Astrocyte of the cerebellum (primary cell): ENCODE measurements at regions not wholly inside any gene's neighbourhood (a gene's known extent, or its start where the extent isn't known, plus 50 kb on each side); places are given as distances from the start of the nearest gene placed in this dataset.

Source experiments
- DNase-seq: peaks from one replicate; pipeline ENCODE4 v3.0.0-alpha.2; 2011; ENCODE audit warnings: low read depth
- H3K4me3 ChIP-seq: 2 replicates; pipeline ENCODE4 v1.5.1; 2011; ENCODE audit warnings: mild to moderate bottlenecking, low read depth, low read length, moderate library complexity
- in situ Hi-C: cut with HindIII; loops from 2 replicates; pipeline ENCODE4 v1.10.0; 2017; ENCODE audit warnings: low sequenced_read_pairs
- TF ChIP-seq, protein P1 (sequence below): IDR thresholded peaks from 2 replicates; pipeline ENCODE4 v1.5.1; 2012; ENCODE audit warnings: low read length, low read depth, moderate library complexity, mild to moderate bottlenecking; ENCODE audit errors: missing control alignments

DNA sequence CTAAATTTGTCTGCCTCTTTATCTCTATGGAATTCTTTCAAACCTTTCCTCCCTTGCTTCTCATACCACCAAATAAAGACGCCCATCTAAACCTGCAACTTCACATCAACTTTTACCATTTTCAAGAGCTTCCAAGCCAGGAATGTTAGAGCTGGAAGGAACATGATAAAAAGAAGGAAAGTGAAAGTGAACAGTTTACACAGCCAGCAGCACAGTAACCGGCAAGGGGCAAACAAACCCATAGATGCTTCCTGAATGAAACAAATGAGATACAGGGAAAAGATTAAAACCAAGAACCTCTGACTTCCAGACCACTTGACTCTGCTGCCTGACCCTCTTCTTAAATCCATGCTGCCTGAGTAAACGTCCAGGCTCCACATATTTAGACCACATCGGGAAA, 231.1 kb upstream of the CA10 start:
- TF ChIP-seq, protein P1, sequence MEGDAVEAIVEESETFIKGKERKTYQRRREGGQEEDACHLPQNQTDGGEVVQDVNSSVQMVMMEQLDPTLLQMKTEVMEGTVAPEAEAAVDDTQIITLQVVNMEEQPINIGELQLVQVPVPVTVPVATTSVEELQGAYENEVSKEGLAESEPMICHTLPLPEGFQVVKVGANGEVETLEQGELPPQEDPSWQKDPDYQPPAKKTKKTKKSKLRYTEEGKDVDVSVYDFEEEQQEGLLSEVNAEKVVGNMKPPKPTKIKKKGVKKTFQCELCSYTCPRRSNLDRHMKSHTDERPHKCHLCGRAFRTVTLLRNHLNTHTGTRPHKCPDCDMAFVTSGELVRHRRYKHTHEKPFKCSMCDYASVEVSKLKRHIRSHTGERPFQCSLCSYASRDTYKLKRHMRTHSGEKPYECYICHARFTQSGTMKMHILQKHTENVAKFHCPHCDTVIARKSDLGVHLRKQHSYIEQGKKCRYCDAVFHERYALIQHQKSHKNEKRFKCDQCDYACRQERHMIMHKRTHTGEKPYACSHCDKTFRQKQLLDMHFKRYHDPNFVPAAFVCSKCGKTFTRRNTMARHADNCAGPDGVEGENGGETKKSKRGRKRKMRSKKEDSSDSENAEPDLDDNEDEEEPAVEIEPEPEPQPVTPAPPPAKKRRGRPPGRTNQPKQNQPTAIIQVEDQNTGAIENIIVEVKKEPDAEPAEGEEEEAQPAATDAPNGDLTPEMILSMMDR: no peak
- in situ Hi-C loops: no loop called here
- H3K4me3 ChIP-seq: no peak overlapping the region
- no peak for DNase-seq

DNA sequence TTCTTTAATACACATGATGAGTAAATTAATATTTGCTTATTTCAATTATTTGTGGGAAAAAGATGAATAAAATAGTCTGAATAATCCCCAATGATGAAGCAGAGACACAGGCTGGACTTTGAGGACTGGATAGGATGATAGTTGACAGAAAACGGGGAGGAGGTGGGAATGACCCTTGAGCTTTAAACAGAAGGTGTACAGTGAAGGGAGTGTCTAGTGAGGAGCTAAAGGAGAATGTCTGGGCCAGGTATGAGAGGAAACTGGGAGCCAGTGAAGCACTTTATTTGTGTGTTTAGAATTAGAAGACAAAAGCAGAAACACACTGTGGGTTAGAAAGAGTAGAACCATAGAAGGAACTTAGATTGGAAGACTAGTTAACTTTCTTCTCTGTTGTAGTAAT, 230.4 kb upstream of the CA10 start:
- H3K4me3 ChIP-seq: no peak overlapping the region
- TF ChIP-seq, protein P1: no peak
- DNase-seq: no peak
- in situ Hi-C loops: no loop called here

DNA sequence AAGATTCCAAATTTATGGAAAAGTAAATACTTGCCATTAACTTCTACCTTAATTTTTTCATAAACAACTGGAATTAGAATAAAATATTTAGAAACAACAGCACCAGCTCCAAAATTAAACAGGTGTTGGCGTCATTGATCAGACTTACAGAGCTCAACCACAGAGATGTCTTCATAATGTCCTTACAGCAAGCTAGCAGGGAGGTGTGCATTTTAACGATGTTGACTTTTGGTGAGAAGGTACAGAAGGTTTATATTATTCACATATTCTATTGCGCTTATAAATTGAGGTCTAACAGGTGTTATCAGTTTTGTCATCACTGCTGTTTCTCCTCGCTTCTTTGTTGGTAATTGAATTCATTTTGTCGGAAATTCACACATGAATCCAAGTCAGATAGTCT, 226.2 kb upstream of the CA10 start:
- no peak for DNase-seq
- in situ Hi-C loops: no loop called here
- TF ChIP-seq, protein P1: no peak
- H3K4me3 ChIP-seq: no peak overlapping the region

DNA sequence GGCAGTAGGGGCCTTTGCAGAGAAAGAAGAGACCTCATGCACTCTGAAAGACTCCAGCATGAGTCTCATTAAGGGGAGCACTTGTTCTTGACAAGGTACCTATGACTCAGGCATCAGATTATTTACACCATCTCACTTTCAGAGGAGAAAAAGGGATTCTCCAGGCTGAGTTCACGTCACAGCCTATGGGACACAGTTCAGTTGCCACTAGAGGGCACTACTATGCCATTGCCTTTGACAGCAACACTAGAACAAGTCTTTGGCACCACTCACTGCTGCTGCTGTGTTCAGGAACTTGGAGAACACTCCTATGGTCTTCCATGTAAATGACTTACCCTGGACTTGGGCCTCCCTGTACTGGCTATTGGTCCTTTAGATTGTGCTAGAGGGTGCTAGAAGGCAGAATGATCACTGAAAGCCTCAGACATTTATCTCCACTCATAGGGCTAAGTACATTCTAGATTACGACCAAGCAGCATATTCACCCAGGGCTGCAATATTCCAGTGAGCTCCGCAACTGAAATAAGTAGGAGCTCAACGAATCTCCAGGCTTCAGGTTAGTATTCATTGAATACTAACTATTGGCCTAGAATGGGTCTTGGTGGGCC, 225.1 kb upstream of the CA10 start:
- TF ChIP-seq, protein P1: peak; percentile 42
- no peak for DNase-seq
- no peak overlapping the region for H3K4me3 ChIP-seq
- in situ Hi-C loops: no loop called here

DNA sequence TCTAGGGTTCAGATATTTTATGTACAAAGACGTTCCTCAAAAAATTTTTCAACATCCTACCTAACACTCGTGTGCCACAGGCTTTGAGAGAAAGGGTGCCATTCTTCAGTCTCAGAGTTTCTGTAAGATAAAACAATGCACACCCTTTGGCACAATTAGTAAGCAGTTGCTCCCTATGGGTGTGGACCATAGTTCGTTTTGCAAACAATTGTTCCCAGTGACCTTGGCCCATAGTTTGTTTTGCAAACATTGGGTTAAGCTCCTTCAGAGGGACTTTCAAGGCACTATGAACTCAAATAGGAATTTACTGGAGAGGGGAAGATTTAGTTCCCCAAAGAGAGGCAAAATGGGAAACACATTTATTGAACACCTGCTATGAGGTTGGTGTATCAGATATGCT, 220.3 kb upstream of the CA10 start:
- in situ Hi-C loops: no loop called here
- H3K4me3 ChIP-seq: no peak overlapping the region
- no peak for DNase-seq
- TF ChIP-seq, protein P1: no peak

DNA sequence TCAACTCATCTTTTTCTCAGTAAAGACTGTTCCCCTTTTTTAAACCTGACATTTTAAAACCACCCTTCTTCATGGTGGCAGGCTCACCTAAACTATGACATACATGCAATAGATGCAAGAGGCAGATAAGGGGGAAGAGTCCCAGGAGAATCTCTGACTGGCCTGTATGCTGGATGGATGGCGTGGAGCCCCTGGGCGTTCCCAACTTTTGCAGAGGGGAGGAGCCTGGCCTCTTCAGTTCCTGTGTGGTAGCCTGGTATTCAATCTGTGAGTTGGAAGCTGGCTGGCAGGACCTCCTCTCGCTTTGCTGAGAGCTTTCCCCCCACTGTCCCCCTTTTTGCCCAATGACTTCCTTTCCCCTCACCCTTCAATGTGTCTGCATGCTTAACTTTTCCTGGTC, 217.6 kb upstream of the CA10 start:
- in situ Hi-C loops: no loop called here
- TF ChIP-seq, protein P1: no peak

More for the DNA sequence above, 217.6 kb upstream of the CA10 start:
- no peak for DNase-seq
- no peak overlapping the region for H3K4me3 ChIP-seq
